Hepatocyte (in vitro differentiated cells): ENCODE measurements at regions not wholly inside any gene's neighbourhood (a gene's known extent, or its start where the extent isn't known, plus 50 kb on each side); places are given as distances from the start of the nearest gene placed in this dataset.
A peak's percentile ranks its signal among the peaks of the same experiment; 100 is the strongest.

Experiments
- DNase-seq: peaks from one replicate; pipeline ENCODE4 v3.0.0-alpha.2; 2016; ENCODE audit warnings: low spot score
- H2AFZ ChIP-seq: fragments of 200-600 bp; sonication (generic); 2 replicates; pipeline ENCODE4 v1.6.0; 2016; ENCODE audit warnings: antibody characterized with exemption, mild to moderate bottlenecking
- H3K27ac ChIP-seq: fragments of 200-600 bp; sonication (generic); 2 replicates; pipeline ENCODE4 v1.5.1; 2016; ENCODE audit warnings: mild to moderate bottlenecking
- H3K27me3 ChIP-seq: fragments of 200-600 bp; sonication (generic); 2 replicates; pipeline ENCODE4 v1.6.1; 2016
- H3K36me3 ChIP-seq: fragments of 200-600 bp; sonication (generic); replicated peaks from 2 replicates; pipeline ENCODE4 v1.5.1; 2016; ENCODE audit warnings: low read depth; ENCODE audit not compliant: insufficient read depth
- H3K4me1 ChIP-seq: fragments of 200-600 bp; sonication (generic); 2 replicates; pipeline ENCODE4 v1.5.1; 2016; ENCODE audit warnings: mild to moderate bottlenecking, moderate library complexity; ENCODE audit not compliant: insufficient read depth
- H3K4me2 ChIP-seq: fragments of 200-600 bp; sonication (generic); 2 replicates; pipeline ENCODE4 v1.6.0; 2016
- H3K4me3 ChIP-seq: fragments of 200-600 bp; sonication (generic); 2 replicates; pipeline ENCODE4 v1.5.1; 2016; ENCODE audit warnings: mild to moderate bottlenecking
- H3K79me2 ChIP-seq: fragments of 200-600 bp; sonication (generic); 2 replicates; pipeline ENCODE4 v1.6.0; 2017; ENCODE audit warnings: mild to moderate bottlenecking
- H3K9me2 ChIP-seq: fragments of 200-600 bp; sonication (generic); replicated peaks from 2 replicates; pipeline ENCODE4 v1.6.0; 2017; ENCODE audit warnings: mild to moderate bottlenecking; ENCODE audit not compliant: insufficient read depth
- H3K9me3 ChIP-seq: fragments of 200-600 bp; sonication (generic); 2 replicates; pipeline ENCODE4 v1.5.1; 2016; ENCODE audit warnings: low read depth, mild to moderate bottlenecking
- H4K20me1 ChIP-seq: fragments of 200-600 bp; sonication (generic); 2 replicates; pipeline ENCODE4 v1.6.0; 2016; ENCODE audit warnings: mild to moderate bottlenecking; ENCODE audit not compliant: insufficient read depth, poor library complexity, severe bottlenecking
- CTCF ChIP-seq: fragments of 200-600 bp; sonication (generic); IDR thresholded peaks from 2 replicates; pipeline ENCODE4 v1.5.1; 2016; ENCODE audit warnings: antibody characterized with exemption, mild to moderate bottlenecking; ENCODE audit not compliant: poor library complexity
- EZH2 ChIP-seq: fragments of 200-600 bp; sonication (generic); IDR thresholded peaks from 2 replicates; pipeline ENCODE4 v1.6.1; 2016; ENCODE audit warnings: antibody characterized with exemption, mild to moderate bottlenecking, borderline replicate concordance
- EZH2phosphoT487 ChIP-seq: fragments of 200-600 bp; sonication (generic); IDR thresholded peaks from one replicate; pipeline ENCODE4 v1.6.1; 2018; ENCODE audit warnings: antibody characterized with exemption, mild to moderate bottlenecking, low read depth, moderate library complexity; ENCODE audit not compliant: unreplicated experiment, severe bottlenecking
- WGBS: methylation state at CpG from one replicate; pipeline ENCODE4 v1.1.6; 2016; ENCODE audit warnings: low lambda C conversion rate; ENCODE audit errors: missing lambda C conversion rate; 5-methylcytosine and 5-hydroxymethylcytosine counted together

- Histone ChIP-seq H2AFZ (no peak overlapping the region), H3K27ac (no peak overlapping the region), H3K36me3 (no peaks in the 10 kb centered on the region), H3K79me2 (no peaks in the 10 kb centered on the region), H3K4me2 (no peak overlapping the region), H3K4me3 (no peak overlapping the region), H4K20me1 (no peaks in the 10 kb centered on the region), H3K4me1 (no peaks in the 10 kb centered on the region), H3K9me2 (no peaks in the 10 kb centered on the region), H3K27me3 (no peaks in the 10 kb centered on the region), H3K9me3 (no peaks in the 10 kb centered on the region)
- no peak for TF ChIP-seq EZH2phosphoT487
- no peak for TF ChIP-seq CTCF
- no peak for TF ChIP-seq EZH2
- DNase-seq: no peak
- WGBS: 55% methylated on average over 3 of the region's 3 CpGs
Observed at GRCh38 chr4:20421603-20421985, 169.9 kb downstream of the SLIT2 start.

DNA sequence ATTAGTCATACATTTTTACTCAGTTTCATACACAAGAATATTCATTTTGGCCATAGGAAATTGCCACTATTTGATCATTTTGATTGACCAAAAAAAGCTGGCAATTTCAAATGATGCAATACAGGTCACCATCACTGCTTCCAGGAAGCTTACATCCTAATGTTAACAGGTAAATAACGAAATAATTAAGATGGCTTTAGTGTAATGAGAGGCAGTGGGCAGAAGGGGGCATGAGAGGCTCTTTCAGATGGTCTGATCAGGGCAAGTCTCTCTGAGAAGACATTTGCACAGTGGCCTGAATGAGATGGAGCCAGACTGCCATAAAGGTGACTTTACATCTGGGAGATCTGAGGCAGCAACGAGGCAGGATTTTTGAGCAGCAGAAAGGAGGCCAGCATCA lies 170.7 kb downstream of the SLIT2 start:
- H3K9me2 ChIP-seq: no peaks in the 10 kb centered on the region
- no peak overlapping the region for H3K4me3 ChIP-seq
- H3K27ac ChIP-seq: no peak overlapping the region
- no peak overlapping the region for H2AFZ ChIP-seq
- DNase-seq: peak; percentile 71
- no peaks in the 10 kb centered on the region for H3K9me3 ChIP-seq
- H3K4me2 ChIP-seq: no peak overlapping the region
- no peaks in the 10 kb centered on the region for H3K79me2 ChIP-seq
- H3K4me1 ChIP-seq: no peaks in the 10 kb centered on the region
- no peaks in the 10 kb centered on the region for H4K20me1 ChIP-seq
- TF ChIP-seq EZH2 (no peak), CTCF (peak; percentile 63)
- 15% methylated on average over 2 of the region's 2 CpGs for WGBS
- H3K36me3 ChIP-seq: no peaks in the 10 kb centered on the region
- no peaks in the 10 kb centered on the region for H3K27me3 ChIP-seq

GRCh38 chr4:20423420-20423819 lies 171.7 kb downstream of the SLIT2 start:
- Histone ChIP-seq H3K4me2 (no peak overlapping the region), H3K4me3 (no peak overlapping the region), H3K79me2 (no peaks in the 10 kb centered on the region), H3K9me2 (no peaks in the 10 kb centered on the region), H3K36me3 (no peaks in the 10 kb centered on the region), H3K27me3 (no peaks in the 10 kb centered on the region), H3K27ac (no peak overlapping the region), H4K20me1 (no peaks in the 10 kb centered on the region), H3K4me1 (no peaks in the 10 kb centered on the region), H2AFZ (no peak overlapping the region), H3K9me3 (no peaks in the 10 kb centered on the region)
- DNase-seq: no peak
- WGBS: 87% methylated on average over 3 of the region's 3 CpGs
- TF ChIP-seq CTCF (peak; percentile 7), EZH2phosphoT487 (no peak)

GRCh38 chr4:20426028-20426427 lies 174.3 kb downstream of the SLIT2 start:
- H2AFZ ChIP-seq: no peak overlapping the region
- peaks cover 3% of the 10 kb centered on the region for H3K79me2 ChIP-seq
- no peaks in the 10 kb centered on the region for H4K20me1 ChIP-seq
- no peaks in the 10 kb centered on the region for H3K9me2 ChIP-seq
- no peak for DNase-seq
- H3K27me3 ChIP-seq: no peaks in the 10 kb centered on the region
- H3K4me1 ChIP-seq: no peaks in the 10 kb centered on the region
- 100% methylated on average over 1 of the region's 1 CpG for WGBS
- H3K4me2 ChIP-seq: no peak overlapping the region
- H3K36me3 ChIP-seq: no peaks in the 10 kb centered on the region
- H3K4me3 ChIP-seq: no peak overlapping the region
- H3K27ac ChIP-seq: no peak overlapping the region
- H3K9me3 ChIP-seq: no peaks in the 10 kb centered on the region
- TF ChIP-seq EZH2 (no peak), EZH2phosphoT487 (no peak), CTCF (no peak)
